AG04450 (cell line): ENCODE measurements at regions not wholly inside any gene's neighbourhood (a gene's known extent, or its start where the extent isn't known, plus 50 kb on each side); places are given as distances from the start of the nearest gene placed in this dataset.
A peak's percentile ranks its signal among the peaks of the same experiment; 100 is the strongest.

Experiments used
- CTCF ChIA-PET: fragments of 300-600, 350-600 bp; formaldehyde crosslinking; extraction: SDS; loops from one replicate; lab custom pipeline; 2022; ENCODE audit warnings: antibody characterized with exemption, inconsistent platforms; lab: Charles Lee
- POLR2A ChIA-PET: fragments of 350-600 bp; formaldehyde crosslinking; extraction: SDS; loops from one replicate; lab custom pipeline; 2021; ENCODE audit warnings: antibody characterized with exemption, inconsistent platforms; lab: Yijun Ruan, JAX
- DNase-seq: peaks from one replicate; pipeline ENCODE4 v3.0.0-alpha.2; 2011; ENCODE audit warnings: low read depth, low spot score
- H3K27ac ChIP-seq: one replicate; pipeline ENCODE4 v1.5.1; 2012; ENCODE audit warnings: low read depth, low read length, control low read depth
- H3K27me3 ChIP-seq: one replicate; pipeline ENCODE4 v1.6.0; 2012; ENCODE audit warnings: low read length; ENCODE audit not compliant: control insufficient read depth, insufficient read depth
- H3K4me3 ChIP-seq: 2 replicates; pipeline ENCODE4 v1.5.1; 2011; ENCODE audit warnings: mild to moderate bottlenecking, low read depth, low read length, control low read depth
- H3K9me3 ChIP-seq: 2 replicates; pipeline ENCODE4 v1.5.1; 2012; ENCODE audit warnings: low read length; ENCODE audit not compliant: control insufficient read depth, insufficient read depth
- CTCF ChIP-seq: IDR thresholded peaks from 2 replicates; pipeline ENCODE4 v1.5.1; 2011; ENCODE audit warnings: low read depth, low read length, control low read depth, inconsistent platforms

- TF ChIP-seq CTCF = no peak
- Histone ChIP-seq H3K9me3 (no peaks in the 10 kb centered on the region; the same call in 1 of the 2 replicates), H3K4me3 (no peak overlapping the region), H3K27me3 (peaks cover 2% of the 10 kb centered on the region), H3K27ac (no peak overlapping the region)
- no peak for DNase-seq
- ChIA-PET POLR2A (no interaction called here), CTCF (interaction anchor here (0.5 to 1.4 kb wide), 2 partner anchors 24 to 282 kb away, joined by 4 to 5 read pairs; no protein-coding TSS in a partner anchor)
Measured at GRCh38 chr6:1099264-1099663, 212.6 kb upstream of the FOXQ1 start.

- ChIA-PET CTCF (interaction anchor here (0.6 kb wide), 1 partner anchor 203 kb away, joined by 7 read pairs; no protein-coding TSS in a partner anchor), POLR2A (no interaction called here)
- Histone ChIP-seq H3K27ac (no peak overlapping the region), H3K4me3 (no peak overlapping the region), H3K27me3 (peaks cover 2% of the 10 kb centered on the region), H3K9me3 (no peaks in the 10 kb centered on the region; the same call in 1 of the 2 replicates)
- DNase-seq = no peak
- TF ChIP-seq CTCF = no peak
Measured at GRCh38 chr6:1096967-1097765, 214.7 kb upstream of the FOXQ1 start.

- DNase-seq = peak; percentile 60
- peak overlapping the region; percentile 49 for H3K27ac ChIP-seq
- H3K4me3 ChIP-seq = no peak overlapping the region
- H3K27me3 ChIP-seq = no peaks in the 10 kb centered on the region
- POLR2A ChIA-PET = interaction anchor here (0.6 kb wide), 1 partner anchor 50 kb away, joined by 6 read pairs; no protein-coding TSS in a partner anchor
- H3K9me3 ChIP-seq = no peaks in the 10 kb centered on the region; the same call in 1 of the 2 replicates
- CTCF ChIA-PET = no interaction called here
- TF ChIP-seq CTCF = no peak
Measured at GRCh38 chr6:1094306-1094705, 217.6 kb upstream of the FOXQ1 start.

- ChIA-PET CTCF (no interaction called here), POLR2A (no interaction called here)
- Histone ChIP-seq H3K9me3 (no peaks in the 10 kb centered on the region; the same call in 1 of the 2 replicates), H3K4me3 (no peak overlapping the region), H3K27me3 (no peaks in the 10 kb centered on the region), H3K27ac (no peak overlapping the region)
- DNase-seq = no peak
- TF ChIP-seq CTCF = no peak
Measured at GRCh38 chr6:1091900-1092299, 220.0 kb upstream of the FOXQ1 start.

- ChIA-PET POLR2A (no interaction called here), CTCF (interaction anchor here (0.6 to 1.1 kb wide), 2 partner anchors 135 to 294 kb away, joined by 3 read pairs; no protein-coding TSS in a partner anchor)
- no peak for DNase-seq
- Histone ChIP-seq H3K9me3 (no peaks in the 10 kb centered on the region; the same call in 1 of the 2 replicates), H3K4me3 (no peak overlapping the region), H3K27ac (no peak overlapping the region), H3K27me3 (no peaks in the 10 kb centered on the region)
- no peak for TF ChIP-seq CTCF
Measured at GRCh38 chr6:1089859-1090258, 222.0 kb upstream of the FOXQ1 start.
